H9 (cell line): ENCODE measurements at regions not wholly inside any gene's neighbourhood (a gene's known extent, or its start where the extent isn't known, plus 50 kb on each side); places are given as distances from the start of the nearest gene placed in this dataset.

Experiments used
- DNase-seq: peaks from one replicate; pipeline ENCODE4 v3.0.0-alpha.2; 2017
- H2AFZ ChIP-seq: one replicate; pipeline ENCODE4 v1.6.1; 2013; ENCODE audit warnings: mild to moderate bottlenecking, low read length, control low read depth, moderate library complexity
- H2AK5ac ChIP-seq: 2 replicates; pipeline ENCODE4 v1.6.1; 2013; ENCODE audit warnings: low read length, control low read depth, mixed read lengths; ENCODE audit not compliant: insufficient read length
- H2BK120ac ChIP-seq: one replicate; pipeline ENCODE4 v1.6.1; 2013; ENCODE audit warnings: low read depth, mild to moderate bottlenecking, low read length, control low read depth, inconsistent platforms; ENCODE audit not compliant: poor library complexity, severe bottlenecking
- H2BK12ac ChIP-seq: 2 replicates; pipeline ENCODE4 v1.6.1; 2013; ENCODE audit warnings: low read length, control low read depth, mixed read lengths, low read depth; ENCODE audit not compliant: insufficient read length
- H2BK15ac ChIP-seq: 2 replicates; pipeline ENCODE4 v1.6.1; 2013; ENCODE audit warnings: low read depth, low read length, control low read depth
- H2BK20ac ChIP-seq: one replicate; pipeline ENCODE4 v1.6.1; 2013; ENCODE audit warnings: low read depth, mild to moderate bottlenecking, low read length, control low read depth, inconsistent platforms; ENCODE audit not compliant: poor library complexity, severe bottlenecking
- H2BK5ac ChIP-seq: 2 replicates; pipeline ENCODE4 v1.6.1; 2013; ENCODE audit warnings: low read length, control low read depth, mixed read lengths; ENCODE audit not compliant: insufficient read length
- H3K14ac ChIP-seq: 2 replicates; pipeline ENCODE4 v1.6.1; 2013; ENCODE audit warnings: low read length, control low read depth; ENCODE audit not compliant: insufficient read depth
- H3K18ac ChIP-seq: 2 replicates; pipeline ENCODE4 v1.6.1; 2013; ENCODE audit warnings: low read depth, mild to moderate bottlenecking, mixed read lengths, low read length, control low read depth; ENCODE audit not compliant: insufficient read length
- H3K23ac ChIP-seq: 2 replicates; pipeline ENCODE4 v1.6.1; 2013; ENCODE audit warnings: low read length, control low read depth, mixed read lengths, low read depth; ENCODE audit not compliant: insufficient read length
- H3K23me2 ChIP-seq: 2 replicates; pipeline ENCODE4 v1.6.1; 2013; ENCODE audit warnings: low read depth, mild to moderate bottlenecking, mixed read lengths, low read length, control low read depth; ENCODE audit not compliant: insufficient read length, poor library complexity, severe bottlenecking
- H3K27ac ChIP-seq: 2 replicates; pipeline ENCODE4 v1.5.1; 2013; ENCODE audit warnings: low read length, control low read depth, mixed read lengths, low read depth; ENCODE audit not compliant: insufficient read length
- H3K27me3 ChIP-seq: 2 replicates; pipeline ENCODE4 v1.6.1; 2013; ENCODE audit warnings: low read length, control low read depth, inconsistent platforms; ENCODE audit not compliant: insufficient read depth
- H3K4ac ChIP-seq: 2 replicates; pipeline ENCODE4 v1.6.1; 2013; ENCODE audit warnings: low read depth, mild to moderate bottlenecking, control low read depth, inconsistent platforms, low read length, moderate library complexity
- H3K4me1 ChIP-seq: 2 replicates; pipeline ENCODE4 v1.6.1; 2013; ENCODE audit warnings: low read length, control low read depth, inconsistent platforms; ENCODE audit not compliant: insufficient read depth
- H3K4me2 ChIP-seq: 2 replicates; pipeline ENCODE4 v1.6.1; 2013; ENCODE audit warnings: low read length, control low read depth, mixed read lengths; ENCODE audit not compliant: insufficient read length, insufficient read depth
- H3K56ac ChIP-seq: 2 replicates; pipeline ENCODE4 v1.6.1; 2013; ENCODE audit warnings: low read depth, mild to moderate bottlenecking, mixed read lengths, low read length, control low read depth; ENCODE audit not compliant: insufficient read length
- H3K79me1 ChIP-seq: 2 replicates; pipeline ENCODE4 v1.6.1; 2013; ENCODE audit warnings: low read depth, mild to moderate bottlenecking, moderate library complexity, low read length, control low read depth, inconsistent platforms; ENCODE audit not compliant: insufficient read depth, poor library complexity, severe bottlenecking
- H3K79me2 ChIP-seq: 2 replicates; pipeline ENCODE4 v1.6.1; 2013; ENCODE audit warnings: low read length, control low read depth, inconsistent platforms; ENCODE audit not compliant: insufficient read depth
- H3K9ac ChIP-seq: 2 replicates; pipeline ENCODE4 v1.6.1; 2013; ENCODE audit warnings: low read length, control low read depth, mixed read lengths; ENCODE audit not compliant: insufficient read length; ENCODE audit errors: extremely low read depth
- H3K9me3 ChIP-seq: one replicate; pipeline ENCODE4 v1.6.1; 2013; ENCODE audit warnings: low read depth, low read length, inconsistent platforms; ENCODE audit not compliant: control insufficient read depth
- H3T11ph ChIP-seq: one replicate; pipeline ENCODE4 v1.6.1; 2013; ENCODE audit warnings: mild to moderate bottlenecking, low read length, control low read depth, inconsistent platforms
- H4K20me1 ChIP-seq: one replicate; pipeline ENCODE4 v1.6.1; 2013; ENCODE audit not compliant: control insufficient read depth, insufficient read length, insufficient read depth
- H4K5ac ChIP-seq: 2 replicates; pipeline ENCODE4 v1.6.1; 2013; ENCODE audit warnings: low read depth, mild to moderate bottlenecking, mixed read lengths, low read length, control low read depth; ENCODE audit not compliant: insufficient read length
- H4K8ac ChIP-seq: replicated peaks from 2 replicates; pipeline ENCODE4 v1.6.1; 2013; ENCODE audit warnings: low read length, control low read depth, mixed read lengths, low read depth; ENCODE audit not compliant: insufficient read length
- H4K91ac ChIP-seq: 2 replicates; pipeline ENCODE4 v1.6.1; 2013; ENCODE audit warnings: low read depth, mild to moderate bottlenecking, moderate library complexity, mixed read lengths, low read length, control low read depth; ENCODE audit not compliant: insufficient read length
- H3K27ac Mint-ChIP-seq, 3 experiments: 2 replicates in 2 of 3; 3 replicates in 1 of 3; pipeline ENCODE4 v1.8.0; 2020 to 2021; ENCODE audit warnings: mixed read lengths in 3 of 3, mild to moderate bottlenecking in 1 of 3, moderate library complexity in 1 of 3
- H3K27me3 Mint-ChIP-seq: 2 replicates; pipeline ENCODE4 v1.8.0; 2021; ENCODE audit warnings: low read depth, mild to moderate bottlenecking, moderate library complexity, mixed read lengths
- H3K36me3 Mint-ChIP-seq, 3 experiments: 2 replicates in 2 of 3; 3 replicates in 1 of 3; pipeline ENCODE4 v1.8.0; 2020 to 2021; ENCODE audit warnings: low read depth in 3 of 3, mixed read lengths in 3 of 3; ENCODE audit not compliant: insufficient read depth in 1 of 3
- H3K4me1 Mint-ChIP-seq, 2 experiments: 2 replicates each; pipeline ENCODE4 v1.8.0; 2020; ENCODE audit warnings: mixed read lengths in 2 of 2
- H3K4me3 Mint-ChIP-seq, 2 experiments: 2 replicates in 1 of 2; 3 replicates in 1 of 2; pipeline ENCODE4 v1.8.0; 2020 to 2021; ENCODE audit warnings: mild to moderate bottlenecking in 2 of 2, mixed read lengths in 2 of 2, moderate library complexity in 1 of 2
- H3K9me3 Mint-ChIP-seq, 2 experiments: 2 replicates in 1 of 2; 3 replicates in 1 of 2; pipeline ENCODE4 v1.8.0; 2020; ENCODE audit warnings: mild to moderate bottlenecking in 2 of 2, mixed read lengths in 2 of 2, moderate library complexity in 1 of 2
- WGBS: extraction: QIAGEN DNeasy Blood & Tissue Kit; methylation state at CpG from one replicate; pipeline ENCODE4 v1.1.7; 2013; ENCODE audit warnings: missing lambda C conversion rate, low lambda C conversion rate, mixed read lengths; ENCODE audit not compliant: insufficient read length; ENCODE audit errors: extremely low coverage; 5-methylcytosine and 5-hydroxymethylcytosine counted together
- TF ChIP-seq, protein P1 (sequence below): fragments of 200-600 bp; sonication (generic); conservative IDR thresholded peaks from 3 replicates; pipeline ENCODE4 v1.8.0; 2021; ENCODE audit warnings: antibody characterized with exemption, mild to moderate bottlenecking

GRCh38 chr16:65919145-65919985 is 447.1 kb upstream of the CDH5 start:
- H3K9me3 Mint-ChIP-seq = no peaks in the 10 kb centered on the region; a peak in 2 of 5 replicates
- Histone ChIP-seq H3K9me3 (no peaks in the 10 kb centered on the region), H4K8ac (no peak overlapping the region), H3K27me3 (no peaks in the 10 kb centered on the region), H3K4me2 (no peak overlapping the region), H3K79me1 (no peaks in the 10 kb centered on the region), H2AK5ac (no peak overlapping the region), H4K20me1 (no peaks in the 10 kb centered on the region), H2BK20ac (no peak overlapping the region), H2BK120ac (no peak overlapping the region), H2AFZ (no peak overlapping the region), H3K4me1 (no peaks in the 10 kb centered on the region), H3K27ac (no peak overlapping the region), H3T11ph (no peak overlapping the region), H3K18ac (no peak overlapping the region), H3K23ac (no peak overlapping the region), H3K79me2 (no peaks in the 10 kb centered on the region), H4K5ac (no peak overlapping the region), H2BK12ac (no peak overlapping the region), H3K14ac (peak overlapping the region; percentile 44; the same call in 1 of the 2 replicates), H4K91ac (no peak overlapping the region), H3K23me2 (no peaks in the 10 kb centered on the region), H2BK5ac (no peak overlapping the region), H3K56ac (no peak overlapping the region), H2BK15ac (no peak overlapping the region; the same call in 1 of the 2 replicates), H3K9ac (no peak overlapping the region), H3K4ac (no peak overlapping the region)
- H3K4me1 Mint-ChIP-seq = peaks cover 24 to 25% of the 10 kb centered on the region in 2 experiments
- 0 out of 5 replicates have a peak overlapping the region, but pooled peaks of 1 of the 2 experiments have one; percentile 41 for H3K4me3 Mint-ChIP-seq
- DNase-seq = no peak
- TF ChIP-seq, protein P1, sequence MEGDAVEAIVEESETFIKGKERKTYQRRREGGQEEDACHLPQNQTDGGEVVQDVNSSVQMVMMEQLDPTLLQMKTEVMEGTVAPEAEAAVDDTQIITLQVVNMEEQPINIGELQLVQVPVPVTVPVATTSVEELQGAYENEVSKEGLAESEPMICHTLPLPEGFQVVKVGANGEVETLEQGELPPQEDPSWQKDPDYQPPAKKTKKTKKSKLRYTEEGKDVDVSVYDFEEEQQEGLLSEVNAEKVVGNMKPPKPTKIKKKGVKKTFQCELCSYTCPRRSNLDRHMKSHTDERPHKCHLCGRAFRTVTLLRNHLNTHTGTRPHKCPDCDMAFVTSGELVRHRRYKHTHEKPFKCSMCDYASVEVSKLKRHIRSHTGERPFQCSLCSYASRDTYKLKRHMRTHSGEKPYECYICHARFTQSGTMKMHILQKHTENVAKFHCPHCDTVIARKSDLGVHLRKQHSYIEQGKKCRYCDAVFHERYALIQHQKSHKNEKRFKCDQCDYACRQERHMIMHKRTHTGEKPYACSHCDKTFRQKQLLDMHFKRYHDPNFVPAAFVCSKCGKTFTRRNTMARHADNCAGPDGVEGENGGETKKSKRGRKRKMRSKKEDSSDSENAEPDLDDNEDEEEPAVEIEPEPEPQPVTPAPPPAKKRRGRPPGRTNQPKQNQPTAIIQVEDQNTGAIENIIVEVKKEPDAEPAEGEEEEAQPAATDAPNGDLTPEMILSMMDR = no peak
- H3K27me3 Mint-ChIP-seq = peaks cover 5% of the 10 kb centered on the region
- WGBS = no CpG with 5 or more reads among the region's 27 CpGs
- H3K27ac Mint-ChIP-seq = peak overlapping the region in 1 of 3 experiments; percentile 30; a peak in 2 of 7 replicates
- peaks cover 0 to 1% (median 0%) of the 10 kb centered on the region in 3 experiments; a peak in 1 of 7 replicates for H3K36me3 Mint-ChIP-seq
